GM12872 (cell line): ENCODE measurements at regions not wholly inside any gene's neighbourhood (a gene's known extent, or its start where the extent isn't known, plus 50 kb on each side); places are given as distances from the start of the nearest gene placed in this dataset.

ENCODE experiments used
- TF ChIP-seq, protein P1 (sequence below): IDR thresholded peaks from 3 replicates; pipeline ENCODE4 v1.5.1; 2011; ENCODE audit warnings: low read depth, mild to moderate bottlenecking, low read length, moderate library complexity; ENCODE audit not compliant: insufficient read depth

DNA sequence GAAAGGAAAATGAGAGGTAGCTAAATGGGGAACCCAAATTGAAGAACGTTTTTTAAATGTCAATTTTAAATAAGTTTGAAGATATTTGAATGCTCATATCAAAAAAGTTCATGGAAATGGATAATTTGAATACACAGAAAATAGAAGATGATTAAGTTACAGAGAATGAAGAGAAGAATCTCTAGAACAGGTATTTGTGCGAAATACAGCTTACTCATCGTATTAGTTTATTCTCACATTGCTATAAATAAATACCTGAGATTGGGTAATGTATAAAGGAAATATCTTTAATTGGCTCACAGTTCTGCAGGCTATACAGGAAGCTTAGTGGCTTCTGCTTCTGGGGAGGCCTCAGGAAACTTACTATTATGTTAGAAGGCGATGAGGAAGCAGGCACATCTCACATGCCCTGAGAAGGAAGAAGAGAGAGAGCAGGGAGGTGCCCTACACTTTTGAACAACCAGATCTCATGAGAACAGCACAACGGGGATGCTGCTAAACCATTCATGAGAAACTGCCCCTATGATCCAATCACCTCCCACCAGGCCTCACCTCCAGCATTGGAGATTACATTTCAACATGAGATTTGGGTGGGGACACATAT is 89.7 kb upstream of the DTNA start:
- TF ChIP-seq, protein P1, sequence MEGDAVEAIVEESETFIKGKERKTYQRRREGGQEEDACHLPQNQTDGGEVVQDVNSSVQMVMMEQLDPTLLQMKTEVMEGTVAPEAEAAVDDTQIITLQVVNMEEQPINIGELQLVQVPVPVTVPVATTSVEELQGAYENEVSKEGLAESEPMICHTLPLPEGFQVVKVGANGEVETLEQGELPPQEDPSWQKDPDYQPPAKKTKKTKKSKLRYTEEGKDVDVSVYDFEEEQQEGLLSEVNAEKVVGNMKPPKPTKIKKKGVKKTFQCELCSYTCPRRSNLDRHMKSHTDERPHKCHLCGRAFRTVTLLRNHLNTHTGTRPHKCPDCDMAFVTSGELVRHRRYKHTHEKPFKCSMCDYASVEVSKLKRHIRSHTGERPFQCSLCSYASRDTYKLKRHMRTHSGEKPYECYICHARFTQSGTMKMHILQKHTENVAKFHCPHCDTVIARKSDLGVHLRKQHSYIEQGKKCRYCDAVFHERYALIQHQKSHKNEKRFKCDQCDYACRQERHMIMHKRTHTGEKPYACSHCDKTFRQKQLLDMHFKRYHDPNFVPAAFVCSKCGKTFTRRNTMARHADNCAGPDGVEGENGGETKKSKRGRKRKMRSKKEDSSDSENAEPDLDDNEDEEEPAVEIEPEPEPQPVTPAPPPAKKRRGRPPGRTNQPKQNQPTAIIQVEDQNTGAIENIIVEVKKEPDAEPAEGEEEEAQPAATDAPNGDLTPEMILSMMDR, result no peak

DNA sequence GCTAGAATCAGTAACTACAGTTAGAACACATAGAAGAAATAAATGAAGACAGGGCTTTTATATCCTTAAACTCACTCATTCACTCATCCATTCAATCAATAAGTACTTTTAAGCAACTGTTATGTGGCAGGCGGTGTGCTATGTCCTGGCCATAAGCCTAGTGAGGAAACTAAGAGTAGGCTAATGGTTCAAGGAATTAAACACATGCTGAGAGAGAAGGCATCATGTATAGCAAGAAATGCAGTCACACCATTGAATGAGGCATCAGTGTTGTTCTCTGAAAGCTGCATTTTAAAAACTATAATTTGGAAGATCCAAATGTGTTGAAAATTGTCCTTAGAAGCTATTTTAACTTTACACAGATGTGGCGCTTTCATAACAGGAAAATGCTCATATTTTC is 86.5 kb upstream of the DTNA start:
- TF ChIP-seq, protein P1, result no peak

DNA sequence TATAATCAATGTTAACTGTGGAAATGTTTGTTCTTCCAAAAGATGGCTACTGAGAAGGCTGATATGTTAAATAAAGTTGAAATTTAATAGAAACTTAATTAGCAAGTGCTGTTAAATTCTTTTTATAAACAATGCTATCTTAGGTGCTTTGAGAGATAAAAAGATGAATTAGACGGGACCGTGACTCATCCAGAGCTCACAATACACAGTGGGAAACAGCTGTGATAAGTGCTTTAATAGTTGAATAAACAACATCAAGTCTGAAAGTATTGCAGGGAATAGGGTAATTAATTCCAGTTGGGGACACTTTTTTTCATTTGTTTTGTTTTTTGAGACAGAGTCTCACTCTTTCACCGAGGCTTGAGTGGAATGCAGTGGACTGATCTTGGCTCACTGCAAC is 85.5 kb upstream of the DTNA start:
- TF ChIP-seq, protein P1, result no peak

DNA sequence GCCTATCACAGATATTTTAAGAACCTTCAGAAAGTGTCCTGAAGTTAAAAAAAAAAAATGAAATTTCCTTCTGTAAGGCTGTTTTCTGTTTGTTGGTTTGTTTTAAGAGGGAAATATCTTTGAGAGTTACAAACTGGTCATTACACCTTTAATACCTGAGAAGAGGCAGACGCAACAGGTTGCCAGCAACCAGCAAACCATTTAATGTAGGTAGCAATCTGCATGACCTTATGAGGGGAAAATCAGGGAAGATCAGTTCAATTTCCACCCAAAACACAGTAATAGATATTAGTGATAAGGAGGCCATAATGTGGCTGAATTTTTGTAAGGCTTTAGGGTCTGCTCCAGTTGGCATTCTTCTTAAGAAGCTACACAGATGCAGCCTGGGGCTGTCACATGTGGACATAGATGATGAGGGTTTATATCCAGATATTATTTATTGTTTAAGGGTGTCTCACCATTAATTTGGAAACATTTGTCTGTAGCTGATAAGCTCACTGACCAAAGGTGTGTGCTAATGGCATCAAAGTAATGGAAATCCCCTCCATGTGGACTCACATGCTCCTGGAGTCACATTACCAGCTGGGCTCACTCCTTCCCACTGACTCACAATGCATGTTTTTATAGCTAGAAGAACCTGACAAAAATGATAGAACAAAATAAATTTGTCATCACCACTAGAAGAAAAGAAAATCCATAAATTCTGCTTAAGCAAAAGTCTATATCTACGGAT is 83.5 kb upstream of the DTNA start:
- TF ChIP-seq, protein P1, result no peak

DNA sequence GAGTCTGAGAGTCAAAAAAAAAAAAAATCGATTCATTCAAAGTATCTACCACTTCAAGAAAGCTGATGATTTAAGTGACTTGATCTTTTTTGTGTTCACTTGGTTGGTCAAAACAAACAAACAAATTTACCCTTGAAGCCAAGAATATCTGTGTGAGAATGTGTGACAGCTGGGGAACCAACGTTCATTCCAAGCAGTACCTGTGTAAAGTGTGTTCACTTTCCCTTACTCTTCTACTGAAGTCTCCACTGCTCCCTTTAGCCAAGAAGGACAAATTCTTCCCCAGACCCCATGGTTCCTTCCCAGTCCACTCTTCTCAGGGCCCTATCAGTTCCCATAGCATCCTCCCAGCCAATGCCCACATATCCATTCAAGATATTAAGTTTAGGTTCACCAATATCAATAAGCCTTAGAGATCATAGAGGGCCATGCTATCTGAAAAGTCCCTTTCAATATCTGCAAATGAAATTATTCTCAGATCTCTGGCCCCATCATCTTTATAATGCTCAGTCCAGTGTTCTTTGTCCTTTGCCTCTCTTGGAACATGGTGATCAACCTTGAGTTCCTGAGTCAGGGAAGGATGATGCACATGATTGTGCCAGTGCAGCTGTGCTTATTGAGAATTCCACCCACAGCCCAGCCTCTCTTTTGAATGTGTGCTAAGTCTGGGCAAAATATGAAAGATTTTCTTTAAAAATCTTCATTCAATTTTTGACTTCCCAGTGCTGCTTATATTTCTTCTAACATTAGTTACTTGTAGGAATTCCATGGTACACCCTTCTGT is 82.8 kb upstream of the DTNA start:
- TF ChIP-seq, protein P1, result no peak

DNA sequence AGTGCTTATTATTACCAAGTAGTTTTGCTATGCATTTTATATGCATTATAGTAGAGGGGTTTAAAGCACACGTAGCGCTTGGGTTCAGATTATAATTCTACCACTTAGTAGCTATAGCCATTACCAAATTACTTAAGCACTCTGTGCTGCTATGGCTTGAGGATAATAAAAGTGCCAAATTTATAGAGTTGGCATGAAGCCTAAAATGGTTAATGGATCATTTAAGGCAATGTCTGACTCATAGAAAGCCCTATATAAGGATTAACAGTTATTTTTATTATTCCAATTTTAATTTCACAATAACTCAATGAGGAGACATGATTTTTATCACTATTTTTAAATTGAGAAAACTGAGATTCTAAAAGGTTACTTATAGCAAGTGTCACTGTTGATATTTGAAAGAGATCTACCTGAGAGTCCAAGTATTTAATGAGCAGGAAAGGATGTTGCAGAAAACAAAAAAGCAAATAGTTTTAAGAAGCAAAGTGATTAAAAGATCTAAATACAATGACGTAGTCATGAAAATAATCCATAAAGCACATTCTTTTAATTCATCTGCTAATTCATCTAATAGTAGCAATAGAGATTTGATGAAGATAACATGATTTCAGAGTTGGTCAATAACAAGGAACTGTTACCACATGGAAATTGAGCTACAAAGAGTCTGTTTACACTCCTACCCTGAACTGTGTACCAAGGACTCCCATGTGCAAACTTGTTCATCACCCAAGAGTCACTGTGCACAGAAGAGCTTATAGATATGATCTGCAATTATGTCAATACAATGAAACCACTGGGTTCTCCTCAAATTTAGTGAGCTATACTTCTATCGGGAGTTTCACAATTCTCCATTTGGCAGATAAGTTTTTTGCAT is 78.8 kb upstream of the DTNA start:
- TF ChIP-seq, protein P1, result no peak
